GM12878 (cell line): ENCODE measurements at regions not wholly inside any gene's neighbourhood (a gene's known extent, or its start where the extent isn't known, plus 50 kb on each side); places are given as distances from the start of the nearest gene placed in this dataset.

Source experiments
- ATAC-seq: fragments of 200-7000 bp; cut with Tn5 transposase; 3 replicates; pipeline ENCODE4 v1.9.1; 2020; ENCODE audit warnings: mild to moderate bottlenecking, moderate library complexity
- BruUV-seq: library from RNA; stranded (reverse); fragments of 400-500 nt; replicated peaks from 2 replicates; lab custom pipeline; 2021; lab: Mats Ljungman, UMichigan
- CTCF ChIA-PET: fragments of 300-600 bp; sonication (Branson Sonifier 250); formaldehyde crosslinking; extraction: SDS; loops from one replicate; lab custom pipeline; 2021; ENCODE audit warnings: inconsistent platforms; lab: Yijun Ruan, JAX
- POLR2A ChIA-PET: fragments of 350-600 bp; formaldehyde crosslinking; extraction: SDS; loops from one replicate; lab custom pipeline; 2021; ENCODE audit warnings: inconsistent platforms; lab: Charles Lee
- RAD21 ChIA-PET: fragments of 300-600 bp; sonication (Branson Sonifier 250); formaldehyde crosslinking; loops from one replicate; lab custom pipeline; 2023; ENCODE audit warnings: antibody characterized with exemption; ENCODE audit not compliant: unreplicated experiment; lab: Charles Lee
- SMC1A ChIA-PET: fragments of 300-600 bp; sonication (Branson Sonifier 250); formaldehyde crosslinking; loops from one replicate; lab custom pipeline; 2023; ENCODE audit not compliant: unreplicated experiment, uncharacterized antibody; lab: Charles Lee
- DNase-seq: peaks from one replicate; pipeline ENCODE4 v3.0.0-alpha.2; 2011; ENCODE audit warnings: low read depth, low spot score
- FAIRE-seq: peaks from 3 replicates; lab custom pipeline; 2011; peaks lifted over from hg19 to GRCh38; lab: Jason Lieb, UNC
- H2AFZ ChIP-seq: 2 replicates; pipeline ENCODE4 v1.6.0; 2011; ENCODE audit warnings: low read depth, low read length, control low read depth; ENCODE audit not compliant: control insufficient read depth
- H3K27ac ChIP-seq: 2 replicates; pipeline ENCODE4 v1.5.1; 2011; ENCODE audit warnings: control low read depth; ENCODE audit not compliant: control insufficient read depth, insufficient read depth
- H3K27me3 ChIP-seq, 2 experiments: replicated peaks in 1 of 2; 2 replicates each; pipeline versions ENCODE4 v1.6.0 to v1.6.1; 2011; ENCODE audit warnings: low read length in 1 of 2; ENCODE audit not compliant: control insufficient read depth in 2 of 2, insufficient read depth in 2 of 2
- H3K36me3 ChIP-seq, 2 experiments: 2 replicates each; pipeline ENCODE4 v1.5.1; 2011; ENCODE audit warnings: low read length in 1 of 2; ENCODE audit not compliant: control insufficient read depth in 2 of 2, insufficient read depth in 2 of 2
- H3K4me1 ChIP-seq: 2 replicates; pipeline ENCODE4 v1.6.1; 2011; ENCODE audit warnings: mild to moderate bottlenecking, low read length, moderate library complexity, mixed read lengths; ENCODE audit not compliant: control insufficient read depth, insufficient read depth
- H3K4me2 ChIP-seq: 2 replicates; pipeline ENCODE4 v1.6.0; 2011; ENCODE audit warnings: control low read depth; ENCODE audit not compliant: control insufficient read depth, insufficient read depth
- H3K4me3 ChIP-seq: fragments of 200-600 bp; sonication (generic); 2 replicates; pipeline ENCODE4 v1.5.1; 2016
- H3K79me2 ChIP-seq: 2 replicates; pipeline ENCODE4 v1.6.0; 2011; ENCODE audit warnings: low read length; ENCODE audit not compliant: control insufficient read depth, insufficient read depth
- H3K9ac ChIP-seq: 2 replicates; pipeline ENCODE4 v1.8.0; 2011; ENCODE audit warnings: low read length, control low read depth, mixed read lengths; ENCODE audit not compliant: control insufficient read depth, insufficient read depth
- H3K9me3 ChIP-seq: replicated peaks from 3 replicates; pipeline ENCODE4 v1.5.1; 2011; ENCODE audit warnings: mild to moderate bottlenecking, low read length; ENCODE audit not compliant: control insufficient read depth, insufficient read depth
- H4K20me1 ChIP-seq: 2 replicates; pipeline ENCODE4 v1.6.0; 2011; ENCODE audit not compliant: control insufficient read depth, insufficient read depth
- BMI1 ChIP-seq: fragments of 450-650 bp; IDR thresholded peaks from 2 replicates; pipeline ENCODE4 v1.6.1; 2016; ENCODE audit warnings: mild to moderate bottlenecking, moderate library complexity, borderline replicate concordance
- CEBPZ ChIP-seq: fragments of 150-350 bp; IDR thresholded peaks from 2 replicates; pipeline ENCODE4 v1.6.1; 2016; ENCODE audit warnings: low read depth, low read length
- CREB1 ChIP-seq: IDR thresholded peaks from 2 replicates; pipeline ENCODE4 v1.6.1; 2012; ENCODE audit warnings: low read depth, mild to moderate bottlenecking, inconsistent platforms
- DPF2 ChIP-seq: fragments of 450-650 bp; IDR thresholded peaks from 2 replicates; pipeline ENCODE4 v1.6.1; 2017; ENCODE audit warnings: mild to moderate bottlenecking
- MYC ChIP-seq: IDR thresholded peaks from 2 replicates; pipeline ENCODE4 v1.6.1; 2011; ENCODE audit warnings: mild to moderate bottlenecking, low read length, moderate library complexity, inconsistent platforms; ENCODE audit not compliant: insufficient read depth, insufficient replicate concordance, insufficient read length, severe bottlenecking
- PAX5 ChIP-seq: IDR thresholded peaks from 2 replicates; pipeline ENCODE4 v1.6.1; 2011; ENCODE audit warnings: low read depth, low read length, borderline replicate concordance
- PKNOX1 ChIP-seq: fragments of 450-650 bp; IDR thresholded peaks from 2 replicates; pipeline ENCODE4 v1.6.1; 2016; ENCODE audit warnings: mild to moderate bottlenecking
- RCOR1 ChIP-seq: conservative IDR thresholded peaks from 2 replicates; pipeline ENCODE4 v1.6.1; 2012; ENCODE audit warnings: low read depth, low read length, improper control_type of control experiment
- RELB ChIP-seq: fragments of 450-650 bp; IDR thresholded peaks from 2 replicates; pipeline ENCODE4 v1.6.1; 2017; ENCODE audit warnings: low read depth, mild to moderate bottlenecking, moderate library complexity
- SMC3 ChIP-seq: IDR thresholded peaks from 2 replicates; pipeline ENCODE4 v1.6.1; 2011; ENCODE audit warnings: low read length, improper control_type of control experiment, borderline replicate concordance
- TCF12 ChIP-seq: IDR thresholded peaks from 2 replicates; pipeline ENCODE4 v1.6.1; 2011; ENCODE audit warnings: low read depth, mild to moderate bottlenecking, low read length
- YY1 ChIP-seq: IDR thresholded peaks from 2 replicates; pipeline ENCODE4 v1.6.1; 2011; ENCODE audit warnings: low read depth, mild to moderate bottlenecking, low read length
- ZNF592 ChIP-seq: fragments of 450-650 bp; IDR thresholded peaks from 2 replicates; pipeline ENCODE4 v1.6.1; 2017; ENCODE audit warnings: mild to moderate bottlenecking, moderate library complexity
- WGBS: methylation state at CpG from one replicate; pipeline ENCODE4 v1.1.6; 2016; ENCODE audit warnings: low lambda C conversion rate; ENCODE audit not compliant: insufficient replicate concordance, insufficient coverage; ENCODE audit errors: missing lambda C conversion rate; 5-methylcytosine and 5-hydroxymethylcytosine counted together
- in situ Hi-C: fragments of 300-500 bp; cut with MboI; formaldehyde crosslinking; loops from 9 replicates; pipeline ENCODE4 v1.14.3; 2018; ENCODE audit warnings: mixed read lengths
- intact Hi-C: fragments of 100-400 bp; cut with micrococcal nuclease; formaldehyde crosslinking; loops from one replicate; pipeline ENCODE4 v1.14.2; 2022; ENCODE audit not compliant: unreplicated experiment

- RAD21 ChIA-PET = no interaction called here
- no TSS peak for BruUV-seq
- H3K9ac ChIP-seq = no peak overlapping the region
- DNase-seq (no peak), FAIRE-seq (no peak), ATAC-seq (no peak)
- intact Hi-C loops = no loop called here
- H3K27ac ChIP-seq = no peak overlapping the region
- no peaks in the 10 kb centered on the region for H3K9me3 ChIP-seq
- H3K27me3 ChIP-seq = no peaks in the 10 kb centered on the region
- POLR2A ChIA-PET = no interaction called here
- no peak overlapping the region for H2AFZ ChIP-seq
- in situ Hi-C loops = no loop called here
- H4K20me1 ChIP-seq = no peaks in the 10 kb centered on the region
- H3K79me2 ChIP-seq = no peaks in the 10 kb centered on the region
- WGBS = 0% methylated on average over 3 of the region's 3 CpGs
- no peaks in the 10 kb centered on the region for H3K36me3 ChIP-seq
- H3K4me2 ChIP-seq = no peak overlapping the region
- SMC1A ChIA-PET = no interaction called here
- no peaks in the 10 kb centered on the region for H3K4me1 ChIP-seq
- CTCF ChIA-PET = interaction anchor here (1.1 kb wide), 1 partner anchor 116 kb away, joined by 4 read pairs; no protein-coding TSS in a partner anchor
- no peak overlapping the region for H3K4me3 ChIP-seq
- TF ChIP-seq YY1 (no peak), CREB1 (no peak), PAX5 (no peak), RELB (no peak), BMI1 (no peak), DPF2 (no peak), CEBPZ (no peak), TCF12 (no peak), PKNOX1 (no peak), RCOR1 (no peak), SMC3 (no peak), ZNF592 (no peak), MYC (no peak)
These were observed 244.8 kb upstream of the FAM83B start for GRCh38 chr6:54601600-54602300.
